Thymus (tissue), 11 donors: ENCODE measurements at regions not wholly inside any gene's neighbourhood (a gene's known extent, or its start where the extent isn't known, plus 50 kb on each side); places are given as distances from the start of the nearest gene placed in this dataset.

Experiments used
- DNase-seq, 9 donors: peaks; one replicate each; pipeline ENCODE4 v3.0.0-alpha.2; 2013; ENCODE audit warnings: low spot score in 9 of 9, low read depth in 6 of 9, missing footprints in 1 of 9
- H3K27ac ChIP-seq, 2 donors: one replicate each; pipeline ENCODE4 v1.5.1; 2013; ENCODE audit warnings: control low read depth in 1 of 2, low read depth in 1 of 2, low read length in 1 of 2, mild to moderate bottlenecking in 1 of 2, moderate library complexity in 1 of 2
- H3K27me3 ChIP-seq, 2 donors: one replicate each; pipeline ENCODE4 v1.5.1; 2013; ENCODE audit warnings: low read length in 1 of 2; ENCODE audit not compliant: control insufficient read depth in 2 of 2, insufficient read depth in 1 of 2
- H3K36me3 ChIP-seq, 2 donors: one replicate each; pipeline ENCODE4 v1.5.1; 2013; ENCODE audit warnings: low read length in 1 of 2, mild to moderate bottlenecking in 1 of 2, moderate library complexity in 1 of 2; ENCODE audit not compliant: control insufficient read depth in 2 of 2, insufficient read depth in 2 of 2
- H3K4me1 ChIP-seq, 2 donors: one replicate each; pipeline ENCODE4 v1.5.1; 2013; ENCODE audit warnings: low read length in 2 of 2; ENCODE audit not compliant: control insufficient read depth in 2 of 2, insufficient read depth in 2 of 2
- H3K4me3 ChIP-seq, 2 donors: one replicate each; pipeline ENCODE4 v1.5.1; 2013; ENCODE audit warnings: low read length in 2 of 2, control low read depth in 1 of 2, mild to moderate bottlenecking in 1 of 2
- H3K9me3 ChIP-seq, 2 donors: one replicate each; pipeline ENCODE4 v1.5.1; 2013; ENCODE audit warnings: low read length in 1 of 2, mild to moderate bottlenecking in 1 of 2; ENCODE audit not compliant: control insufficient read depth in 2 of 2, insufficient read depth in 1 of 2
- WGBS: extraction: QIAGEN DNeasy Blood & Tissue Kit; methylation state at CpG from one replicate; pipeline ENCODE4 v1.1.7; 2013; 5-methylcytosine and 5-hydroxymethylcytosine counted together
- donor health status: healthy.

GRCh38 chr15:77731945-77732344 is 99.2 kb upstream of the LINGO1 start:
- Histone ChIP-seq H3K27ac (no peak overlapping the region), H3K4me1 (no peaks in the 10 kb centered on the region), H3K27me3 (peaks cover 0 to 8% of the 10 kb centered on the region in 2 donors), H3K4me3 (no peak overlapping the region), H3K36me3 (no peaks in the 10 kb centered on the region), H3K9me3 (no peaks in the 10 kb centered on the region)
- DNase-seq: no peak
- WGBS: 71% methylated on average over 5 of the region's 5 CpGs

GRCh38 chr15:77731067-77731466 is 98.4 kb upstream of the LINGO1 start:
- DNase-seq: no peak
- H3K9me3 ChIP-seq: no peaks in the 10 kb centered on the region
- peaks cover 0 to 8% of the 10 kb centered on the region in 2 donors for H3K27me3 ChIP-seq
- WGBS: 96% methylated on average over 8 of the region's 8 CpGs
- H3K4me1 ChIP-seq: no peaks in the 10 kb centered on the region
- H3K36me3 ChIP-seq: no peaks in the 10 kb centered on the region
- no peak overlapping the region for H3K4me3 ChIP-seq
- H3K27ac ChIP-seq: no peak overlapping the region

GRCh38 chr15:77727635-77728304 is 95.1 kb upstream of the LINGO1 start:
- Histone ChIP-seq H3K9me3 (no peaks in the 10 kb centered on the region), H3K4me1 (no peaks in the 10 kb centered on the region), H3K27ac (no peak overlapping the region), H3K36me3 (no peaks in the 10 kb centered on the region), H3K4me3 (no peak overlapping the region), H3K27me3 (peaks cover 0 to 5% of the 10 kb centered on the region in 2 donors)
- 83% methylated on average over 7 of the region's 7 CpGs for WGBS
- no peak for DNase-seq

- Histone ChIP-seq H3K36me3 (no peaks in the 10 kb centered on the region), H3K27me3 (peaks cover 0 to 10% of the 10 kb centered on the region in 2 donors), H3K9me3 (peaks cover 0 to 1% of the 10 kb centered on the region in 2 donors), H3K27ac (no peak overlapping the region), H3K4me3 (no peak overlapping the region), H3K4me1 (no peaks in the 10 kb centered on the region)
- WGBS: 93% methylated on average over 6 of the region's 6 CpGs
- DNase-seq: no peak
Observed at GRCh38 chr15:77724715-77725114, 92.0 kb upstream of the LINGO1 start.

DNA sequence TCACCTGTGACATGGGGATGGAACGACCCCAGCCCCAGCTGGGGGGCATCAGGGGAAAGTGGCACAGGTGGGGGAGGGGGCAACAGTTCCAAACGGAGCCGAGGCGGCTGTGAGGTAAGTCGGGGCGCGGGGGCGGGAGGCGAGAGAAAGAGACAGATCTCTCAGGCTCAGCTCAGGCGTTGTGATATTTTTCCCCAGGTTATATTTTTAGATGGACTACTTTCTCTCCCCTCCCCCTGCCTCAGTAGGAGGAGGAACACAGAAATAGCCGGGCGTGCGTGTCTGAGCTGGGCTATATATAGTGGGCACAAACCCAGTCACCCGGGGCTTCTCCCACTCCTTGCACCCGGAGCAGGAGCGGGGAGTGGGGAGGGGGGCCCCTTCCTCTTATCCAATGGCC is 91.0 kb upstream of the LINGO1 start:
- peaks cover 0 to 10% of the 10 kb centered on the region in 2 donors for H3K27me3 ChIP-seq
- peaks cover 0 to 1% of the 10 kb centered on the region in 2 donors for H3K9me3 ChIP-seq

GRCh38 chr15:77722759-77723460 is 90.2 kb upstream of the LINGO1 start:
- no peaks in the 10 kb centered on the region for H3K4me1 ChIP-seq
- WGBS: 74% methylated on average over 18 of the region's 18 CpGs
- peaks cover 0 to 1% of the 10 kb centered on the region in 2 donors for H3K9me3 ChIP-seq
- no peaks in the 10 kb centered on the region for H3K36me3 ChIP-seq
- H3K27me3 ChIP-seq: peaks cover 0 to 6% of the 10 kb centered on the region in 2 donors
- H3K4me3 ChIP-seq: no peak overlapping the region
- no peak for DNase-seq
- no peak overlapping the region for H3K27ac ChIP-seq

More for the DNA sequence above, 91.0 kb upstream of the LINGO1 start:
- Histone ChIP-seq H3K4me3 (no peak overlapping the region), H3K27ac (no peak overlapping the region), H3K36me3 (no peaks in the 10 kb centered on the region), H3K4me1 (no peaks in the 10 kb centered on the region)
- WGBS: 83% methylated on average over 16 of the region's 16 CpGs
- no peak for DNase-seq

DNA sequence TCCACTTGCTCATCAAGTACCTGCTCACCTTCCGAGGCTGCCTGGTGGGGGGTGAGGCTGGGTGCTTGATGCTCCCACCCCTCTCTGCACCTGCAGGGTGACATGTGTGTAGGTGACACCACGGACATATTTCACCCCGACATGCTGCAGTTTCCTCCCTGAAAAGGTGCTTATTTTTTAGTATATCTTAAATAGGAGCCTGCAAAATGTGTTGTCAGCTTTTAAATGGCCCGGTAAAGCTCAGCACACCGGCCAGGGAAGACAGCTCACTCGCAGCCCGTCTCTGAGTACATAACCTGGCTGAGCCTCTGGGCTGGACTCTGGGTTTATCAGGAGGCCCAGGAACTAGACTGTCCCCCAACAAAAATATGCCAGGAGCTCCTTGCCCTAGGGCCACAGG is 89.3 kb upstream of the LINGO1 start:
- Histone ChIP-seq H3K36me3 (no peaks in the 10 kb centered on the region), H3K9me3 (peaks cover 0 to 1% of the 10 kb centered on the region in 2 donors), H3K27me3 (peaks cover 0 to 6% of the 10 kb centered on the region in 2 donors), H3K4me3 (no peak overlapping the region), H3K27ac (no peak overlapping the region), H3K4me1 (no peaks in the 10 kb centered on the region)
- WGBS: 84% methylated on average over 7 of the region's 7 CpGs
- no peak for DNase-seq

DNA sequence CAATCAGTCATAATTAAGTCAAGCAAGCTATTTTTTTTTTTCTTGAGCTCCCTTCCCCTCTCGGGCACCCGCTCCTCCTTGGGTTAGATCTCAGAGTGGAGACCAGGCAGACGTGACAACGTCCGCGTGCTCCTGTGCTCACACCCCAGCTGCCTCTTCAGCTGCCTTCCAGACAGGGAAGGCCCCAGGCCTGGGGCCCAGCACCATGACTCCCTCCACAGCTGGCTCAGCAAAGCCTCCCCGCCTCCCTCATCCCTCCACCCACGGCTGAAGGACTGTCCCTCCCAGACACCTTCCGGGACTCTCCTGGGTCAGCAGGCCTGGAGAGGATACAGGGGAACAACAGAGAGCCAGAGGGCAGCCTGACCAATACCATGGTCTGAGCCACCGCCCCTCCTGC is 87.9 kb upstream of the LINGO1 start:
- WGBS: 83% methylated on average over 10 of the region's 10 CpGs
- no peaks in the 10 kb centered on the region for H3K4me1 ChIP-seq
- H3K27me3 ChIP-seq: peaks cover 0 to 10% of the 10 kb centered on the region in 2 donors
- H3K4me3 ChIP-seq: no peak overlapping the region
- DNase-seq: no peak
- peaks cover 0 to 1% of the 10 kb centered on the region in 2 donors for H3K9me3 ChIP-seq
- no peak overlapping the region for H3K27ac ChIP-seq
- H3K36me3 ChIP-seq: no peaks in the 10 kb centered on the region

- H3K27ac ChIP-seq: no peak overlapping the region
- H3K4me3 ChIP-seq: no peak overlapping the region
- H3K4me1 ChIP-seq: no peaks in the 10 kb centered on the region
- H3K36me3 ChIP-seq: no peaks in the 10 kb centered on the region
- 87% methylated on average over 15 of the region's 15 CpGs for WGBS
- DNase-seq: no peak
- H3K27me3 ChIP-seq: peaks cover 0 to 10% of the 10 kb centered on the region in 2 donors
- H3K9me3 ChIP-seq: peaks cover 0 to 1% of the 10 kb centered on the region in 2 donors
Observed at GRCh38 chr15:77720173-77720572, 87.5 kb upstream of the LINGO1 start.
